Aorta (tissue), 5 donors: ENCODE measurements at regions not wholly inside any gene's neighbourhood (a gene's known extent, or its start where the extent isn't known, plus 50 kb on each side); places are given as distances from the start of the nearest gene placed in this dataset.

ENCODE experiments used
- ATAC-seq: fragments of 200-7000 bp; cut with Tn5 transposase; one replicate; pipeline ENCODE4 v1.9.1; 2022; ENCODE audit warnings: moderate library complexity; ENCODE audit not compliant: low FRiP score
- DNase-seq, 2 donors: peaks; one replicate each; pipeline ENCODE4 v3.0.0-alpha.2; 2020
- H3K27ac ChIP-seq, 2 donors: one replicate each; pipeline ENCODE4 v1.5.1; 2013; ENCODE audit warnings: low read length in 2 of 2, mild to moderate bottlenecking in 2 of 2, moderate library complexity in 2 of 2, control low read depth in 1 of 2, inconsistent platforms in 1 of 2, low read depth in 1 of 2
- H3K27me3 ChIP-seq, 2 donors: one replicate each; pipeline ENCODE4 v1.6.1; 2013; ENCODE audit warnings: control low read depth in 1 of 2, low read length in 1 of 2, mild to moderate bottlenecking in 1 of 2, moderate library complexity in 1 of 2; ENCODE audit not compliant: insufficient read depth in 2 of 2, control insufficient read depth in 1 of 2
- H3K36me3 ChIP-seq, 2 donors: one replicate each; pipeline ENCODE4 v1.6.1; 2013; ENCODE audit warnings: control low read depth in 1 of 2, low read length in 1 of 2, mild to moderate bottlenecking in 1 of 2; ENCODE audit not compliant: insufficient read depth in 2 of 2, control insufficient read depth in 1 of 2
- H3K4me1 ChIP-seq, 2 donors: one replicate each; pipeline ENCODE4 v1.6.1; 2013; ENCODE audit warnings: low read length in 2 of 2, control low read depth in 1 of 2, mild to moderate bottlenecking in 1 of 2, moderate library complexity in 1 of 2; ENCODE audit not compliant: insufficient read depth in 2 of 2, control insufficient read depth in 1 of 2
- H3K4me3 ChIP-seq, 2 donors: one replicate each; pipeline ENCODE4 v1.5.1; 2013; ENCODE audit warnings: low read length in 2 of 2, control low read depth in 1 of 2, mild to moderate bottlenecking in 1 of 2
- H3K9me3 ChIP-seq: one replicate; pipeline ENCODE4 v1.6.1; 2013; ENCODE audit warnings: mild to moderate bottlenecking, low read length; ENCODE audit not compliant: control insufficient read depth
- WGBS, 2 donors: extraction: QIAGEN DNeasy Blood & Tissue Kit; methylation state at CpG; one replicate each; pipeline ENCODE4 v1.1.7; 2013; 5-methylcytosine and 5-hydroxymethylcytosine counted together
- intact Hi-C, 2 donors: fragments of 100-400 bp; cut with DNase I; formaldehyde crosslinking; loops; one replicate each; pipeline versions ENCODE4 v1.14.2 to v1.15.0; 2022
- donor health status: healthy with polysubstance abuse.
- donor health status: Bipolar disorder and iron deficiency.
- donor health status: DM: no; HTN: no; CAD: no.
- donor health status: DM: no; HTN: no; CAD: no.
- donor health status: DM: yes; HTN: yes; CAD: no.

DNA sequence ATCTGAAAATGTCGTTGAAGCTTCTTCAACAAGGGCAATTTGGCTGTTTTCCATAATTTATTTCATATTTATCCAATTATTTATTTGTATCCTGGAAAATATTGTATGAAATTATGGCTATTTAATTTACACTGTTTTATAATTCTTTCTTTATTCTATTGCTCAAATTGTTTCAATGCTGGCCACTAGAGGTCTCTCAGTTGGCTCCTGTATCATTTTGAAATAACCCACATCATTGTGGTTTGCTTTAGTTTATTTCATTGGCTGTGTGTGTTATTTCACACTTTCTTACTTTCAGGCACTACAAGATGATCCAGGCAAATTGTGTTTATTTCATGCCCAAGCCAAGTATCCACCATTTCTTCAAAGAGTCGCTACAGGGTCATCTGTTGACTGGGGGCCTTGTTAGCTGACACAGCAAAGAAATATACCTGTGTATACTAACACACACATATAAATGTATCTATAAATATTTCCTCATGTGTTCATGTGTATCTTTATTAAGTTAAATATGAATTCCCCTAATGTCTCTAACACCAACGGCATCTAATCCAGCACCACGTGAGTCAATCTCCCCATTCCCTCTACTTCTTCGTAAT lies 86.2 kb downstream of the NPAP1 start:
- ATAC-seq (no peak), DNase-seq (no peak)
- no peak overlapping the region for H3K4me3 ChIP-seq
- no peak overlapping the region for H3K27ac ChIP-seq
- WGBS, 2 donors: 66 to 73% methylated on average over 5 of the region's 5 CpGs
- no peaks in the 10 kb centered on the region for H3K9me3 ChIP-seq
- H3K4me1 ChIP-seq: no peaks in the 10 kb centered on the region
- intact Hi-C loops: loop anchor here (10.0 kb wide), 1 partner anchor 743 kb away; no protein-coding TSS in a partner anchor
- H3K36me3 ChIP-seq: no peaks in the 10 kb centered on the region
- no peaks in the 10 kb centered on the region for H3K27me3 ChIP-seq

- Histone ChIP-seq H3K4me1 (no peaks in the 10 kb centered on the region), H3K9me3 (no peaks in the 10 kb centered on the region), H3K27ac (no peak overlapping the region), H3K36me3 (no peaks in the 10 kb centered on the region), H3K27me3 (no peaks in the 10 kb centered on the region), H3K4me3 (no peak overlapping the region)
- WGBS, 2 donors: 69 to 75% methylated on average over 4 of the region's 4 CpGs
- DNase-seq: no peak
- no peak for ATAC-seq
- intact Hi-C loops: loop anchor here (10.0 kb wide), 1 partner anchor 741 kb away; no protein-coding TSS in a partner anchor
Observed at GRCh38 chr15:24763891-24764290, 88.3 kb downstream of the NPAP1 start.

- Histone ChIP-seq H3K4me1 (no peaks in the 10 kb centered on the region), H3K36me3 (no peaks in the 10 kb centered on the region), H3K4me3 (no peak overlapping the region), H3K27me3 (no peaks in the 10 kb centered on the region), H3K9me3 (no peaks in the 10 kb centered on the region), H3K27ac (no peak overlapping the region)
- DNase-seq (no peak), ATAC-seq (no peak)
- WGBS, 2 donors: 79 to 86% methylated on average over 7 of the region's 7 CpGs
- intact Hi-C loops: loop anchor here (10.0 kb wide), 1 partner anchor 740 kb away; no protein-coding TSS in a partner anchor
Observed at GRCh38 chr15:24764375-24765171, 89.0 kb downstream of the NPAP1 start.

- no peaks in the 10 kb centered on the region for H3K27me3 ChIP-seq
- peaks cover 2% of the 10 kb centered on the region for H3K9me3 ChIP-seq
- intact Hi-C loops: loop anchor here (10.0 kb wide), 1 partner anchor 738 kb away; no protein-coding TSS in a partner anchor
- ATAC-seq (no peak), DNase-seq (no peak)
- H3K4me1 ChIP-seq: no peaks in the 10 kb centered on the region
- no peak overlapping the region for H3K4me3 ChIP-seq
- no peak overlapping the region for H3K27ac ChIP-seq
- H3K36me3 ChIP-seq: no peaks in the 10 kb centered on the region
- 60 to 67% methylated on average over 1 of the region's 1 CpG for WGBS, 2 donors
Observed at GRCh38 chr15:24766511-24767133, 91.0 kb downstream of the NPAP1 start.

DNA sequence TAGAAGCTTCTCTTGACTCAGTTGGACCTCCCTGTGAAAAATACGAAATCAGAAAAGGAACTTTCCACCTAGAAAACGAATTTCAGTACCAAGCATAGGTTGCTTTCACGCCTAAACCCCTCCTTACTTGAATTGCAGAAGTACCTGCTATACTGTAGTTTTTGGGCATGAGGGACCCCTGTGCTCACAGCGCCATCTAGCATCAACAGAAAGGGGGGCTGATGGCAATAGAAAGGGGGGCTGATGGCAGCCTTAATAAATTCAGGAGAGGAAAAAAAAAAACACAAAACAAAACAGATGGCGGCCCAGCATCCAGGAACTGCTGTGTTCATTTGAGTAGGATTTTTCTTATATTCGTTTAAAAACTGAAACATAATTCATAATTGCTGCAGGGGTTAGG lies 96.7 kb downstream of the NPAP1 start:
- Histone ChIP-seq H3K9me3 (peaks cover 11% of the 10 kb centered on the region), H3K27me3 (no peaks in the 10 kb centered on the region), H3K27ac (no peak overlapping the region), H3K4me1 (no peaks in the 10 kb centered on the region), H3K36me3 (no peaks in the 10 kb centered on the region), H3K4me3 (peak overlapping the region in 1 of 2 donors; percentile 21)
- intact Hi-C loops: loop anchor here in 1 of 2 donors (10.0 kb wide), 1 partner anchor 73 kb away; no protein-coding TSS in a partner anchor
- no peak for ATAC-seq
- DNase-seq: no peak
- WGBS, 2 donors: 22 to 26% methylated on average over 6 of the region's 6 CpGs

DNA sequence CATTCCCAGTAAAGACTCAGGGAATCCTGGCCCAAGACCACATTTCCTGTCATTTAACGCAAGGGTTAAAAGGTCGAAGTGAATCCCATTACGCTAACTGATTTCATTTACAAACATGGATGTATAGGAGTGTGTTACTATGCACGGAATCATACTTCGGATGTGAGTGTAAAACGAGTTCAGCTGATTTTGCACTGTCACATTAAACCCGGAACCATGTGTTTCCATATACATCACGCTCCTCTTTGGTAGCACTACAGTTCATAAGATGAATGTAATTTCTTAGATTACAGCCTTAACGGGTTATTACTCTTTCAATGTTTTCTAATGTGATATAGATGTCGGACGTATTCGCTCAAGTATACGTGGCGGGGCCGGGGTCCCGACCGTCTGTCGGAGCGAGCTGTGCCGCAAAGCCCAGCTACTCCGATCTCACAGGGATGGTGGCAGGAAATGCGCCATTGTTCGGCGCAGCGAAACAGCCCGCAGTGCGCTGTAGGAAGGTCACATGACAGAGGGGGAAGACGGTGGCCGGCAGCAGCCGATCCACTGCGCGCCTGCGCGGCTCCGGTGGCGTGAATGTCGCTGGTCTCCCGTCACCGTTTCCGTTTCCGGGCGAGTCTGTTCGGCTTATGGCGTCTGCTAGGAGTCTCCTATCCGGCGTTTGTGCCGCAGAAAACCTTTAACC lies 97.3 kb downstream of the NPAP1 start:
- 21 to 26% methylated on average over 47 of the region's 47 CpGs for WGBS, 2 donors
- ATAC-seq: peak; percentile 90
- Histone ChIP-seq H3K4me1 (no peaks in the 10 kb centered on the region), H3K9me3 (peaks cover 11% of the 10 kb centered on the region), H3K36me3 (no peaks in the 10 kb centered on the region), H3K27ac (no peak overlapping the region), H3K4me3 (peak overlapping the region; percentile 28 to 63), H3K27me3 (no peaks in the 10 kb centered on the region)
- intact Hi-C loops: loop anchor here in 1 of 2 donors (10.0 kb wide), 1 partner anchor 72 kb away; no protein-coding TSS in a partner anchor
- DNase-seq: peak; percentile 82 to 89

GRCh38 chr15:24777307-24777706 lies 101.7 kb downstream of the NPAP1 start:
- Histone ChIP-seq H3K4me3 (no peak overlapping the region), H3K4me1 (no peaks in the 10 kb centered on the region)
- no peak for ATAC-seq

GRCh38 chr15:24784506-24784905 lies 108.9 kb downstream of the NPAP1 start:
- intact Hi-C loops: no loop called here
- no peak overlapping the region for H3K27ac ChIP-seq
- ATAC-seq: no peak
- no peaks in the 10 kb centered on the region for H3K27me3 ChIP-seq
- no peak overlapping the region for H3K4me3 ChIP-seq
- no peaks in the 10 kb centered on the region for H3K36me3 ChIP-seq
- DNase-seq: no peak
- WGBS, 2 donors: 31 to 37% methylated on average over 4 of the region's 4 CpGs
- H3K4me1 ChIP-seq: no peaks in the 10 kb centered on the region
- H3K9me3 ChIP-seq: peaks cover 2% of the 10 kb centered on the region

More at GRCh38 chr15:24777307-24777706, 101.7 kb downstream of the NPAP1 start:
- no peak for DNase-seq
- no peaks in the 10 kb centered on the region for H3K36me3 ChIP-seq
- H3K9me3 ChIP-seq: peaks cover 9% of the 10 kb centered on the region
- H3K27me3 ChIP-seq: no peaks in the 10 kb centered on the region
- H3K27ac ChIP-seq: no peak overlapping the region
- intact Hi-C loops: loop anchor here in 1 of 2 donors (10.0 kb wide), 1 partner anchor 67 kb away; no protein-coding TSS in a partner anchor
